ENCODE measurements at regions not wholly inside any gene's neighbourhood (a gene's known extent, or its start where the extent isn't known, plus 50 kb on each side); places are given as distances from the start of the nearest gene placed in this dataset.

- TF ChIP-seq CTCF (IDR thresholded peaks at IDR 0.05) (no peak), POLR2A (IDR thresholded peaks at IDR 0.05) (no peak)
Measured at GRCh38 chr10:113261611-113262091, 291.2 kb upstream of the HABP2 start.

All from lower leg skin (tissue), 3 donors.